Gastroesophageal sphincter (tissue), 4 donors: ENCODE measurements at regions not wholly inside any gene's neighbourhood (a gene's known extent, or its start where the extent isn't known, plus 50 kb on each side); places are given as distances from the start of the nearest gene placed in this dataset.

Experiments
- ATAC-seq: fragments of 150-250 bp; one replicate; pipeline ENCODE4 v1.9.1; 2016; ENCODE audit warnings: mild to moderate bottlenecking, moderate library complexity
- H3K27ac ChIP-seq, 4 donors: fragments of 200-600 bp; sonication (generic) in 3 of 4; 1 replicate in 3 of 4; 2 replicates in 1 of 4; pipeline ENCODE4 v1.5.1; 2016 to 2019
- H3K27me3 ChIP-seq: fragments of 200-600 bp; sonication (generic); one replicate; pipeline ENCODE4 v1.5.1; 2019
- H3K36me3 ChIP-seq, 2 donors: fragments of 200-600 bp; sonication (generic); one replicate each; pipeline ENCODE4 v1.5.1; 2019; ENCODE audit warnings: control low read depth in 1 of 2
- H3K4me1 ChIP-seq, 3 donors: fragments of 200-600 bp; sonication (generic); 1 replicate in 2 of 3; 2 replicates in 1 of 3; pipeline ENCODE4 v1.5.1; 2016 to 2019; ENCODE audit warnings: control low read depth in 2 of 3
- H3K4me3 ChIP-seq, 2 donors: fragments of 200-600 bp; sonication (generic); one replicate each; pipeline ENCODE4 v1.5.1; 2019; ENCODE audit warnings: mild to moderate bottlenecking in 1 of 2, moderate library complexity in 1 of 2
- H3K9me3 ChIP-seq, 3 donors: fragments of 200-600 bp; sonication (generic); one replicate each; pipeline ENCODE4 v1.5.1; 2017 to 2019; ENCODE audit warnings: control low read depth in 2 of 3
- CTCF ChIP-seq, 4 experiments: fragments of 200-600 bp in 2 of 4; fragments of 450-650 bp in 2 of 4; sonication (generic) in 1 of 4; IDR thresholded peaks; one replicate each; pipeline ENCODE4 v1.5.1; 2017 to 2019; ENCODE audit warnings: antibody characterized with exemption in 4 of 4, mild to moderate bottlenecking in 2 of 4, moderate library complexity in 2 of 4
- EP300 ChIP-seq: sonication (generic); formaldehyde crosslinking; IDR thresholded peaks from one replicate; pipeline ENCODE4 v1.6.1; 2017; ENCODE audit warnings: antibody characterized with exemption, mild to moderate bottlenecking
- POLR2A ChIP-seq, 2 donors: fragments of 450-650 bp; IDR thresholded peaks; one replicate each; pipeline ENCODE4 v1.6.1; 2017; ENCODE audit warnings: antibody characterized with exemption in 2 of 2, mild to moderate bottlenecking in 2 of 2, moderate library complexity in 1 of 2
- POLR2AphosphoS5 ChIP-seq: sonication (generic); formaldehyde crosslinking; IDR thresholded peaks from one replicate; pipeline ENCODE4 v1.6.1; 2017; ENCODE audit warnings: antibody characterized with exemption
- WGBS, 2 donors: methylation state at CpG; one replicate each; pipeline ENCODE4 v1.1.5; 2018; ENCODE audit warnings: low coverage in 1 of 2; 5-methylcytosine and 5-hydroxymethylcytosine counted together

DNA sequence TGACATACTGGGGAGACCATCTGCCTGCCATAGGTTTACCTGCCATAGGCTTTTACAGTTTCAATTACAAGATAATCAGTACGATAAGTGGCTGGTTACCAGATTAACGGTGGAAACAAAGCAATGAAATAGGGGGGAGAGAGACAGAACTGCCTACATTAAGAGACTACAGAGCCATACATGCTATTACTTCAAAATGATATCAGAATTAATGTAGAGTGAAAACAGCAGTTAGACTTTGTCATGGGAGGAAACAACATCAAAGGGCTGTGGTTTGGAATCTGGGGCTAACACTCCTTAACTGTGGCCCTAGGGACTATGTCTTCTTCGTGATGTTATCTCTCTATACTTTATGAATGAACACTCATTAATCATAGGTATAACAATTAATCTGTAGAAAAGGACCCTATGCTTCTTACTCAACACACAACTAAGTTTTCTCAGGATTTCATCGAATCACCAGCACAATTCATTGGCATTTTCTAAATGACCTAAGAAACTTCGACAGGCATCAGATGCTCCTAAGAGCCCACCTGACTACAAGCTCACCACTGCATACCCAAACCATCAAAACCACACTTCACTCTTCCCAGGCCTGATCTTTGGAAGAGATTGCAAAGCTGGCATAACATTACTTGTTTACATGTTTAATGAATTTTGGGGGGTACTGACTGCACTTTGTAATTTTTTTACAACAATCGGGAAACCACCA lies 475.6 kb upstream of the SOX5 start:
- no peak overlapping the region for H3K4me3 ChIP-seq

GRCh38 chr12:24424376-24424775 lies 474.9 kb upstream of the SOX5 start:
- Histone ChIP-seq H3K36me3 (no peaks in the 10 kb centered on the region), H3K27ac (no peak overlapping the region), H3K9me3 (peaks cover 0 to 3% (median 0%) of the 10 kb centered on the region in 3 donors), H3K4me1 (no peaks in the 10 kb centered on the region), H3K4me3 (no peak overlapping the region), H3K27me3 (no peaks in the 10 kb centered on the region)
- TF ChIP-seq EP300 (no peak), POLR2AphosphoS5 (no peak), POLR2A (IDR thresholded peaks at IDR 0.05) (no peak), CTCF (IDR thresholded peaks at IDR 0.05) (no peak)
- no peak for ATAC-seq
- 68% methylated on average over 2 of the region's 2 CpGs; no CpG with 5 or more reads in 1 of the 2 donors for WGBS, 2 donors

More for the DNA sequence above, 475.6 kb upstream of the SOX5 start:
- no peak for TF ChIP-seq POLR2AphosphoS5
- TF ChIP-seq CTCF (IDR thresholded peaks at IDR 0.05): no peak
- TF ChIP-seq EP300: no peak
- no peak for TF ChIP-seq POLR2A (IDR thresholded peaks at IDR 0.05)
- no peaks in the 10 kb centered on the region for H3K36me3 ChIP-seq
- no peak overlapping the region for H3K27ac ChIP-seq
- no peak for ATAC-seq
- 76 to 81% methylated on average over 3 to 6 of the region's 6 CpGs for WGBS, 2 donors
- peaks cover 0 to 3% (median 0%) of the 10 kb centered on the region in 3 donors for H3K9me3 ChIP-seq
- no peaks in the 10 kb centered on the region for H3K27me3 ChIP-seq
- no peaks in the 10 kb centered on the region for H3K4me1 ChIP-seq

GRCh38 chr12:24423611-24424010 lies 474.1 kb upstream of the SOX5 start:
- TF ChIP-seq EP300: no peak
- TF ChIP-seq POLR2AphosphoS5: no peak
- TF ChIP-seq POLR2A (IDR thresholded peaks at IDR 0.05): no peak
- no peak for TF ChIP-seq CTCF (IDR thresholded peaks at IDR 0.05)
- Histone ChIP-seq H3K27me3 (no peaks in the 10 kb centered on the region), H3K9me3 (peaks cover 0 to 3% (median 0%) of the 10 kb centered on the region in 3 donors), H3K36me3 (no peaks in the 10 kb centered on the region), H3K4me1 (no peaks in the 10 kb centered on the region), H3K27ac (no peak overlapping the region), H3K4me3 (no peak overlapping the region)
- no peak for ATAC-seq
- 84 to 95% methylated on average over 3 to 4 of the region's 4 CpGs for WGBS, 2 donors

- Histone ChIP-seq H3K27ac (no peak overlapping the region), H3K4me3 (no peak overlapping the region), H3K36me3 (no peaks in the 10 kb centered on the region), H3K9me3 (peaks cover 0 to 3% (median 0%) of the 10 kb centered on the region in 3 donors), H3K27me3 (no peaks in the 10 kb centered on the region), H3K4me1 (no peaks in the 10 kb centered on the region)
- TF ChIP-seq CTCF (IDR thresholded peaks at IDR 0.05): no peak
- no peak for TF ChIP-seq EP300
- no peak for TF ChIP-seq POLR2AphosphoS5
- TF ChIP-seq POLR2A (IDR thresholded peaks at IDR 0.05): no peak
- ATAC-seq: no peak
- 92% methylated on average over 5 of the region's 5 CpGs for WGBS, 2 donors
Measured at GRCh38 chr12:24421759-24422158, 472.3 kb upstream of the SOX5 start.

- Histone ChIP-seq H3K36me3 (no peaks in the 10 kb centered on the region), H3K4me1 (no peaks in the 10 kb centered on the region), H3K4me3 (no peak overlapping the region), H3K27ac (no peak overlapping the region), H3K9me3 (peaks cover 0 to 3% (median 0%) of the 10 kb centered on the region in 3 donors), H3K27me3 (no peaks in the 10 kb centered on the region)
- no peak for ATAC-seq
- WGBS, 2 donors: 60 to 63% methylated on average over 1 of the region's 1 CpG
- TF ChIP-seq EP300 (no peak), POLR2AphosphoS5 (no peak), CTCF (IDR thresholded peaks at IDR 0.05) (no peak), POLR2A (IDR thresholded peaks at IDR 0.05) (no peak)
Measured at GRCh38 chr12:24418157-24418556, 468.7 kb upstream of the SOX5 start.
